ENCODE measurements at regions not wholly inside any gene's neighbourhood (a gene's known extent, or its start where the extent isn't known, plus 50 kb on each side); places are given as distances from the start of the nearest gene placed in this dataset.

DNA sequence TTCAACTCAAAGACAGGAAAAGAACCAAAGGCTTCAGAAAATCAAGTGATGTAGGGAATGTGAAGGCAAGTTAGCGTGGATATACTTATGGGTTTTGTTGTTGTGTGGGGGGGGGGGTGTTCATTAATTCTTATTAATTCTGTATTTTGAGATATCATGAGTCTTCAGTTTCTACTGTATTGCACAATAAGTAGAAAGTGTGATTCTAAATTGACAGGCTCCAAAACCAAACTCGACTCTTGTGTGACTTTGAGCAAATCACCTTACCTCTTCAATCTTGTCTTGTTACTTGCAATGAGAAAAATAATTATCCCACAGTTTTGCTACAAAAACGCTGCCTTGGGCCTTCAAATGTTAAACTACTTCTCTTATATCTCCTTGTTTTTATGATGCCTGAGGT, 453.9 kb upstream of the GOT2 start:
- Mint-ChIP-seq H3K27ac (no peak overlapping the region), H3K36me3 (ENCODE audit: low read depth) (no peaks in the 10 kb centered on the region), H3K9me3 (ENCODE audit: insufficient read depth) (no peaks in the 10 kb centered on the region), H3K27me3 (ENCODE audit: low read depth) (no peaks in the 10 kb centered on the region), H3K4me1 (ENCODE audit: low read depth) (no peaks in the 10 kb centered on the region), H3K4me3 (no peak overlapping the region)
- DNase-seq (no peak), ATAC-seq (no peak)
- CTCF ChIA-PET = no interaction called here
- POLR2A ChIA-PET = no interaction called here

DNA sequence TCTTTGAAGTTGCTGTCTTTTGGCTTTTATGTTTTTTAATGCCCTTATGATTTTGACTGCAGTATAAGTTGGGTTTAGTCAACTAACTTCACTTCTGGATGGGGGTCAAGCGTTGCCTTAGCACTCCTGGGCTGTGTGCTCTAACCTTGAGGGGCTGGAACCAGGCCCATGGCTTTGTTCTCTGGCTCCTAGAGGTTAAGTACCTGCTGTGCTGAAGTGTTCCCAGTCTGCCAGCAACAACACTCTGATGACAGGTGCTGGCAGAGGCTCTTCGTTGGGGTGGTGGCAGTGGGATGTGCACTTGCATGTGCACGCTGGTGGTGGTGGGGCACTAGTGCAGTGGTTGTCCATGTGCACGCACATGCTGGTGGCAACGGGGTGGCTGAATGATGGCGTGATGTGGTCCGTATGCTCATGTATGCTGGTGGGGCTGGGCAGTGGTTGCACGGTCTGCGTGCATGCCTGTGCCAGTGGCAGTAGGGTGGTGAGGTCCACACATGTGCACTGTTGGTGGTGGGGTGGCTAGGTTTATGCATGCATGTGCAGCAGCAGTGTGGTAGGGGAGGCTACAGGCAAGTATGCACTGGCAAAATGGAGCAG, 447.8 kb upstream of the GOT2 start:
- no peak overlapping the region for H3K4me3 Mint-ChIP-seq
- no peak overlapping the region for H3K27ac Mint-ChIP-seq
- no peaks in the 10 kb centered on the region for H3K27me3 Mint-ChIP-seq (ENCODE audit: low read depth)
- ATAC-seq (no peak), DNase-seq (no peak)
- CTCF ChIA-PET = interaction anchor here (1.2 kb wide), 1 partner anchor 368 kb away, joined by 3 read pairs; no protein-coding TSS in a partner anchor
- no peaks in the 10 kb centered on the region for H3K36me3 Mint-ChIP-seq (ENCODE audit: low read depth)
- no peaks in the 10 kb centered on the region for H3K9me3 Mint-ChIP-seq (ENCODE audit: insufficient read depth)
- H3K4me1 Mint-ChIP-seq (ENCODE audit: low read depth) = no peaks in the 10 kb centered on the region
- POLR2A ChIA-PET = no interaction called here

DNA sequence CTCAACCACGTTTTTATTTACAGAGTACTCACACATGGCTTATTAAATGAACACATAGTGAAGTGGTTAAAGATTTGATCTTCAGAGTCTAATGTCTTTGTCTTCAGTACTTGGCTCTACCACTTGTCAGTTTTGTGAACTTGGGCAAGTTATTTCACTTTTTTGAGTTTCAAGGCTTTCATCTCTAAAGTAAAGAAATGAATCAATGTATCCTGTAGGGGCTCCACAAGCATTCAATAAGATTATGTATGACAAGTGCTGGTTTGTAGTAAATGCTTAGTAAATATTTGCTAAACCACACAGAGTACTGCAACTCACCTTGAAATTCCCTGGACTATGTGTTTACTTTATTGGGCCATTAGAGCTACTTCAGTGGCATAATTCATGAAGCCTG, 446.0 kb upstream of the GOT2 start:
- DNase-seq = no peak
- no peak overlapping the region for H3K4me3 Mint-ChIP-seq
- H3K4me1 Mint-ChIP-seq (ENCODE audit: low read depth) = no peaks in the 10 kb centered on the region
- H3K9me3 Mint-ChIP-seq (ENCODE audit: insufficient read depth) = no peaks in the 10 kb centered on the region
- no peak overlapping the region for H3K27ac Mint-ChIP-seq
- no peaks in the 10 kb centered on the region for H3K27me3 Mint-ChIP-seq (ENCODE audit: low read depth)
- ATAC-seq = no peak
- H3K36me3 Mint-ChIP-seq (ENCODE audit: low read depth) = no peaks in the 10 kb centered on the region
- ChIA-PET CTCF (no interaction called here), POLR2A (no interaction called here)

DNA sequence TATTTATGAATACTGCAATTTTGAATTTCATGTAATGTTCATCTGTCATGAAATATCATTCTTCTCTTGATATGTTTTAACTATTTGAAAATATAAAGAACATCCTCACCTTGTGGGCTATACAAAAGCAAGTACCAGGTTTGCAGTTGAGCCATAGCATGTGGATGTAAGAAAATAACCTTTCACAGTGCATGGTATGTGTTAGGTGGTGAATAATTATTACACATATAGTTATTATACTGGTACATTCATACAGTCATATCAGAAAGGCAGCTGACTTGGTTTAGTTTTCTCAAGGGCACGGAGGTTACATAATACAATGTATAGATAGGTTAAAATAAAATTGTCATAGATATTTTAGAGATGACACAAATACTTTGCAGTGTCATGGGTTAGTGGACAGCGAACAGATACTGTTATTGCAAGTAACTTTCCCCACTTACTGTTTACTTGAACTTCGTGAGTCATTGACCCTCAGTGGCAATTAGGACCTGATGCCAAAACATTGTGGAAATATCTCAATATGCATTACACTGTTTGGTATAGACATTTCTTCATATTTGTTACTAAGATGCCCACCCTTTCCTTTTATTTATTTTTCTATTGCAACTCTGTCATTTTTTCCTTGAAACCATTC, 445.4 kb upstream of the GOT2 start:
- H3K9me3 Mint-ChIP-seq (ENCODE audit: insufficient read depth) = no peaks in the 10 kb centered on the region
- H3K4me1 Mint-ChIP-seq (ENCODE audit: low read depth) = no peaks in the 10 kb centered on the region
- H3K27me3 Mint-ChIP-seq (ENCODE audit: low read depth) = no peaks in the 10 kb centered on the region
- H3K4me3 Mint-ChIP-seq = no peak overlapping the region
- no peak overlapping the region for H3K27ac Mint-ChIP-seq
- H3K36me3 Mint-ChIP-seq (ENCODE audit: low read depth) = no peaks in the 10 kb centered on the region
- ChIA-PET CTCF (no interaction called here), POLR2A (no interaction called here)
- no peak for ATAC-seq
- no peak for DNase-seq

DNA sequence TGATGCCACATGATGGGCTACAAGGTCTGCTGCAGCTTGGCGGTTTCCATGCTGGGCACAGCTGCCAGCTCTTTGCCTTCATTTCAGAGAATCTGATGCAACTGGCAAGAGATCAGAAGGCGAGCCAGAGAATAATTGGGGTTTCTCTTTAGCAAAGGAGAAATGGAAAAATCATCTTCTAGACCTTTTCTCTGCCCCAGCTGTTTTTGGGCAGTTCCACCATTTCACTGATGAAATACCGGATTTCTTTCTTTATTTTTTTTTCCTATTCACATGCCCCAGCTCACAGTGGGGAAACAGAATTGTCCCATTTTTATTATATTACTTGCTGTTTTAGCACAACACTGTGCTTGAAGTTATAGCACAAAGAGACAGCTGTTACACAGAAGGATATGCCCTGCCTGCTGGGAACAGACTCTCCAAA, 439.3 kb upstream of the GOT2 start:
- H3K36me3 Mint-ChIP-seq (ENCODE audit: low read depth) = no peaks in the 10 kb centered on the region
- no peaks in the 10 kb centered on the region for H3K9me3 Mint-ChIP-seq (ENCODE audit: insufficient read depth)
- ATAC-seq = no peak
- peaks cover 1% of the 10 kb centered on the region for H3K27me3 Mint-ChIP-seq (ENCODE audit: low read depth)
- H3K4me3 Mint-ChIP-seq = no peak overlapping the region
- H3K4me1 Mint-ChIP-seq (ENCODE audit: low read depth) = no peaks in the 10 kb centered on the region
- no peak for DNase-seq
- no peak overlapping the region for H3K27ac Mint-ChIP-seq
- ChIA-PET POLR2A (no interaction called here), CTCF (interaction anchor here (0.7 kb wide), 1 partner anchor 28 kb away, joined by 3 read pairs; no protein-coding TSS in a partner anchor)

DNA sequence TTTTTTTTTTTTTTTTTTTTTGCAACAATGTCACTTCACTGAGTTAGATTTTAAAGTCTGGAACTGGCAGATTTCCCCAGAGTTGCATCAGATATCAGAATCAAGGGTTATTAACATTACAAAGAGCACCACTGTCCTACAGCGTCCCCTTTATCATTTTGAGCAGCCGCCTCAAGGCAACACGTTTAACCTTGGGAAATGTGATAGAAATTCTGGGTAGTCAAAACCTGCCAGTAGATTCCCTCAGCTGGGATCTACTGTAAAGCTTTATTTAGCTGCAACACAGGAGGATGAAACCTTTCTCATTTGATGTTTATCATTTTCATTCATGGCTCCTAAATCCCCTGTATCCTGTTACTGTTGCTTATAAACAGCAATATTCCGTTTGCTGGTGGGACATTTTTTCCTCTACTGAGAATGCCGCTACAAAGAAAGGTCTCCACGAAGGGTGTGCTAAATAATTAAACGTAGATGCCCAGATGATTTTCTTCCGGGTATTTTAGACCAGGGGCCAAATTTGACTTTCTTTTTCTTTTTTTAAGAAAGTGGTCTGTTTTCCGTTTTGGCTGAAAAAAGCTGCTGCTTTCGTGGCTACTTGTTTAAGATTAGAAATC, 436.1 kb upstream of the GOT2 start:
- Mint-ChIP-seq H3K27me3 (ENCODE audit: low read depth) (peaks cover 1% of the 10 kb centered on the region), H3K4me1 (ENCODE audit: low read depth) (no peaks in the 10 kb centered on the region), H3K36me3 (ENCODE audit: low read depth) (no peaks in the 10 kb centered on the region), H3K27ac (no peak overlapping the region), H3K4me3 (no peak overlapping the region), H3K9me3 (ENCODE audit: insufficient read depth) (no peaks in the 10 kb centered on the region)
- no peak for ATAC-seq
- ChIA-PET CTCF (no interaction called here), POLR2A (no interaction called here)
- DNase-seq = no peak

DNA sequence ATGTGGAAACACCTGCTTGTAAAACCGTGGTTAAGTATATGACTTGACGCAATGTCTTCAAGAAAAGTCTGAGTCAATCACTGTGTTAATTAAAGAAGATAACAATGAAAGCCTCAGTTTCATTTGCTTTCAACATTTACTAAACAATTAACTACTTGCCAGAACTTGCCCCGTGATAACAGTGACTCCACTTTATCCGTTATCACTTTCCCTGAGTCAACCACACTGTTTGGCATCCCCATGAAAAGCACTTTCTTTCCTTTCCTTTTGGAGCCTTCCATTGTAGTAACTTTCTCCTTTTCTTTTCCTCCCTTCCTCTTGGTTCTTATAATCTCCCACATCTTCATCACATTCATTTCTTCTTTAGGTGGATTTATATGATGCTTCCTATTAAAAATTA, 435.1 kb upstream of the GOT2 start:
- no peak for ATAC-seq
- POLR2A ChIA-PET = no interaction called here
- H3K9me3 Mint-ChIP-seq (ENCODE audit: insufficient read depth) = no peaks in the 10 kb centered on the region
- H3K36me3 Mint-ChIP-seq (ENCODE audit: low read depth) = no peaks in the 10 kb centered on the region
- CTCF ChIA-PET = no interaction called here
- no peak for DNase-seq
- H3K27ac Mint-ChIP-seq = no peak overlapping the region
- no peak overlapping the region for H3K4me3 Mint-ChIP-seq
- peaks cover 1% of the 10 kb centered on the region for H3K27me3 Mint-ChIP-seq (ENCODE audit: low read depth)
- H3K4me1 Mint-ChIP-seq (ENCODE audit: low read depth) = no peaks in the 10 kb centered on the region

DNA sequence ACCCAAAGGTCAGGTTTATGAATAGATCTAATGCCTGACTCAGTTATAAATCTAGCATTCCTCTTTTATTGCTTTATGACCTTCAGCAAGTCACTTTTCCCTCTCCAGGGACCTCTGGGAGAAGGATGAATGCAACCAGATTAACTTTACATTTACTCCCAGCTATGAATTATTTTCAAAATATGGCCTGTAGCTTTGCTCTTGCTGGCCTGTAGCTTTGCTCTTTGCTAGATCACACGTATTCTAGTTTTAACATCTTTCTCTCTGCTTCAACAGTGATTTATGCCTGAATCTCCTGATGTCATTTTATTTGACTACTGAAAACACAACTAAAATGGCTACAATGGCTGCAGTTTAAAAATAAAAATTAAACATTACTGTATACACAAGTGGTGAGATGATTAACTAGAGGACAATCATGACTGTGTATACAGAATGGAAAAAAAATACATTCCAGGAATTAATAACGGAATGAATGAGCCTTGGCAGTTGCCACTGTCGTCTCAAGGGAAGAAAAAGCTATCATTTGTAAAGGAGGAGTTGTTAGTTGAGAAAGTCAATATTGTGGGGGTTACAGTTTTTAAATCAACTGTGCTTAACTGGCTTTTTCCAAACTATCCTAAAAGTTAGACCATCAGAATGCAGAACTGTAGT, 434.5 kb upstream of the GOT2 start:
- Mint-ChIP-seq H3K27ac (no peak overlapping the region), H3K4me1 (ENCODE audit: low read depth) (no peaks in the 10 kb centered on the region), H3K27me3 (ENCODE audit: low read depth) (peaks cover 1% of the 10 kb centered on the region), H3K4me3 (no peak overlapping the region), H3K36me3 (ENCODE audit: low read depth) (no peaks in the 10 kb centered on the region), H3K9me3 (ENCODE audit: insufficient read depth) (no peaks in the 10 kb centered on the region)
- DNase-seq (no peak), ATAC-seq (no peak)
- ChIA-PET CTCF (no interaction called here), POLR2A (no interaction called here)

DNA sequence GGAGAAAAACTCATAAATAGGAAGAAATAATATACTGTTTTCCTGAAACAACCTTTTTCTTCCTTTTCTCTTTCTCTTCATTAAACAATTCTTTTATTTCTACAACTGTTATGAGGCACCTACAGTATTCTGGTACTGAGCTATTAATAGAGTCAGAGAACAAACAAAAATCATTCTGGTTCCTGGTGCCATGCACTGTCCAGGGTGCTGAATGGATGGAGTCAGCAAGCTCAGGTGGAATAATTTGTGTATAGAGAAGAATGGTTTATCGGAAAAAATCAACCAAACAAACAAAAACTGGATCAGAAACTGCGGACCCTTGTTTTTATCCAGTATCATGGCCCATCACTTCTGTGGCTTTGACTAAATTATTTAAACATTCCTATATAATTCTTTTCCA, 430.3 kb upstream of the GOT2 start:
- ATAC-seq (no peak), DNase-seq (no peak)
- no peaks in the 10 kb centered on the region for H3K9me3 Mint-ChIP-seq (ENCODE audit: insufficient read depth)
- no peaks in the 10 kb centered on the region for H3K36me3 Mint-ChIP-seq (ENCODE audit: low read depth)
- ChIA-PET POLR2A (no interaction called here), CTCF (no interaction called here)
- no peak overlapping the region for H3K4me3 Mint-ChIP-seq
- no peaks in the 10 kb centered on the region for H3K27me3 Mint-ChIP-seq (ENCODE audit: low read depth)
- no peaks in the 10 kb centered on the region for H3K4me1 Mint-ChIP-seq (ENCODE audit: low read depth)
- no peak overlapping the region for H3K27ac Mint-ChIP-seq

DNA sequence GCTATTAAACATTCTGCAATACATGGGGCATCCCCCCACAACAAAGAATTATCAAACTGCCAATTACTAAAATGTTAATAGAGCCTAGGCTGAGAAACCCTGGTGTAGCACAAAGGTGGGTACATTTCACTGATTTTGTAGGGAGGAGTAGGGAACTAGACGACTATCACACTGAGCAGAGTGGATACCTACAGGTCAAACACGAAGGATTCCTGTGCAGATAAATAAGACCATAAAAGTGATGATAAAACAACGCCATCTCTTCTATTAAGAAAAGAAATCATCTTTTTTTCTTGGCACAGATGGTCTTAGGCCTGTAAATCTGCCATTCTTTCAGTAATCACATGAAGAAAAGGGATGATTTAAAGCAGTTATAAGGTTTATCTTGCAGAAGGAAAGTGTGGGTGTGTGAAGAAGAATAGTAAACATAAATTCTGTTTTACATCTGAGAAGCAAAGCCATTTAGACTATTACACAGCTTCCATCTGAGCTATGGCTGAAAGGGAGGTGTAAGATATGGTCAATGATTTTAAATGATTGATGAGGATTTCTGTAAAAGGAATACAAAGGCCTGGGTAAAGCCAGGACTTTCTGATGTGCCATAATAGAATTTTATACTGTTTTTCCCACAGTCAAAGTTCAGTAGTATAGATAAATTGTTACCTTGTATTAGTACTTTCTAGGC, 429.4 kb upstream of the GOT2 start:
- H3K27ac Mint-ChIP-seq = no peak overlapping the region
- DNase-seq (no peak), ATAC-seq (no peak)
- no peaks in the 10 kb centered on the region for H3K36me3 Mint-ChIP-seq (ENCODE audit: low read depth)
- no peaks in the 10 kb centered on the region for H3K4me1 Mint-ChIP-seq (ENCODE audit: low read depth)
- no peak overlapping the region for H3K4me3 Mint-ChIP-seq
- H3K9me3 Mint-ChIP-seq (ENCODE audit: insufficient read depth) = no peaks in the 10 kb centered on the region
- POLR2A ChIA-PET = no interaction called here
- H3K27me3 Mint-ChIP-seq (ENCODE audit: low read depth) = no peaks in the 10 kb centered on the region
- CTCF ChIA-PET = no interaction called here

DNA sequence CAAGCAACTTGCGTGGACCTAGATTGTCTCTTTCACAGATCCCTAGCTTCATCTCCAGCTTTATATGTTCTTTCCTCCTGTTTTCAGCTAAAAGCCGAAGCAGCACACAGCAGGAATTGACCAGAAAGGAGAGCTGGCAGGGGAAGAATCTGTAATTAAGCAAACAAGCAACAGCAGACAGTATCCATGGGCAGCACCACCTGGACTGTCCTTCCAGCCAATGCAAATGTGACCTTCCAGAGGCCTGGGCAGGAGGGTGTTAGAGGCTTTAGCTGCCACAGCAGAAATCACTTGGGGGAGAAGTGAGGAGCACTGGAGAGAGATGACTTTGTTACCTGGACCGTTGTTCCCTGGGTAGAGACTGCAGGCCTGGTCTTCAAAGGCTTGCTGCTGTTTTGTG, 427.6 kb upstream of the GOT2 start:
- POLR2A ChIA-PET = no interaction called here
- H3K4me3 Mint-ChIP-seq = no peak overlapping the region
- no peaks in the 10 kb centered on the region for H3K4me1 Mint-ChIP-seq (ENCODE audit: low read depth)
- H3K27me3 Mint-ChIP-seq (ENCODE audit: low read depth) = no peaks in the 10 kb centered on the region
- CTCF ChIA-PET = no interaction called here
- no peaks in the 10 kb centered on the region for H3K9me3 Mint-ChIP-seq (ENCODE audit: insufficient read depth)
- no peaks in the 10 kb centered on the region for H3K36me3 Mint-ChIP-seq (ENCODE audit: low read depth)
- DNase-seq (no peak), ATAC-seq (no peak)
- no peak overlapping the region for H3K27ac Mint-ChIP-seq

DNA sequence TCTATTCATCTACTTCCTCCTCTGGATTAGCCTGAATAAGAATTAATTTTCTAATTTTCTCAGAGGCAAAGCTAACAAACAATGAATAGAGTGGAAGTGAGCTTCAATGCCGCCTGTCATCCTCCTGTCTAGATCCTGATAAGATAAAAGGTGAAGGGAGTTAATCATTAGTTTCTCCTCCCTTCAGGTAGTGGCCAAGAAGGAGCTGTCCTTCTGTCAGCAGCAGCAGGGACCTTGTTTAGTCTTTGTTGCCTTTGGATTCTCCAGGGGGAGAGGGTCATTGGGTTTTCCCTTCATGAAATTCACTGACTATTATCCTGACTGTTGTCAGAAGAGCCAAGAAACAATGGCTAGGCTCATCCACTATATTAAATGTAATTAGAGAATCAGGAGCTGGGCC, 420.2 kb upstream of the GOT2 start:
- H3K27ac Mint-ChIP-seq = no peak overlapping the region
- DNase-seq (no peak), ATAC-seq (no peak)
- H3K27me3 Mint-ChIP-seq (ENCODE audit: low read depth) = no peaks in the 10 kb centered on the region
- no peaks in the 10 kb centered on the region for H3K36me3 Mint-ChIP-seq (ENCODE audit: low read depth)
- no peak overlapping the region for H3K4me3 Mint-ChIP-seq
- H3K9me3 Mint-ChIP-seq (ENCODE audit: insufficient read depth) = no peaks in the 10 kb centered on the region
- POLR2A ChIA-PET = no interaction called here
- H3K4me1 Mint-ChIP-seq (ENCODE audit: low read depth) = no peaks in the 10 kb centered on the region
- CTCF ChIA-PET = no interaction called here
